ENCODE measurements at regions not wholly inside any gene's neighbourhood (a gene's known extent, or its start where the extent isn't known, plus 50 kb on each side); places are given as distances from the start of the nearest gene placed in this dataset.
A peak's percentile ranks its signal among the peaks of the same experiment; 100 is the strongest.
"Not testable (repeated sequence)": the region's sequence is repeated elsewhere in the genome, so short reads cannot be mapped to it uniquely, and the experiment has no call there.

- DNase-seq (ENCODE audit: extremely low read depth, low read depth), result no peak
These were observed 82.9 kb upstream of the APBB1IP start for GRCh38 chr10:26355241-26355640.

GRCh38 chr10:26357203-26357602 is 80.9 kb upstream of the APBB1IP start:
- no peak for DNase-seq (ENCODE audit: extremely low read depth, low read depth)

GRCh38 chr10:26358071-26358470 is 80.1 kb upstream of the APBB1IP start:
- DNase-seq (ENCODE audit: extremely low read depth, low read depth), result no peak

- no peak for DNase-seq (ENCODE audit: extremely low read depth, low read depth)
These were observed 78.5 kb upstream of the APBB1IP start for GRCh38 chr10:26359670-26360069.

- no peak for DNase-seq (ENCODE audit: extremely low read depth, low read depth)
These were observed 76.8 kb upstream of the APBB1IP start for GRCh38 chr10:26361351-26361750.

GRCh38 chr10:26361971-26362370 is 76.2 kb upstream of the APBB1IP start:
- no peak for DNase-seq (ENCODE audit: extremely low read depth, low read depth)

GRCh38 chr10:26365681-26366358 is 72.3 kb upstream of the APBB1IP start:
- no peak for DNase-seq (ENCODE audit: extremely low read depth, low read depth)

GRCh38 chr10:26367035-26367434 is 71.1 kb upstream of the APBB1IP start:
- not testable (repeated sequence) for DNase-seq (ENCODE audit: extremely low read depth, low read depth)

GRCh38 chr10:26367771-26368170 is 70.4 kb upstream of the APBB1IP start:
- peak; percentile 24 for DNase-seq (ENCODE audit: extremely low read depth, low read depth)

GRCh38 chr10:26368463-26368862 is 69.7 kb upstream of the APBB1IP start:
- no peak for DNase-seq (ENCODE audit: extremely low read depth, low read depth)

GRCh38 chr10:26372513-26373354 is 65.4 kb upstream of the APBB1IP start:
- no peak for DNase-seq (ENCODE audit: extremely low read depth, low read depth)

- no peak for DNase-seq (ENCODE audit: extremely low read depth, low read depth)
These were observed 63.7 kb upstream of the APBB1IP start for GRCh38 chr10:26374426-26374825.

GRCh38 chr10:26377224-26377810 is 60.8 kb upstream of the APBB1IP start:
- not testable (repeated sequence) for DNase-seq (ENCODE audit: extremely low read depth, low read depth)

- DNase-seq (ENCODE audit: extremely low read depth, low read depth), result no peak
These were observed 59.3 kb upstream of the APBB1IP start for GRCh38 chr10:26378861-26379294.

- DNase-seq (ENCODE audit: extremely low read depth, low read depth), result no peak
These were observed 57.3 kb upstream of the APBB1IP start for GRCh38 chr10:26380815-26381214.

- DNase-seq (ENCODE audit: extremely low read depth, low read depth), result no peak
These were observed 56.2 kb upstream of the APBB1IP start for GRCh38 chr10:26381986-26382385.

GRCh38 chr10:26384600-26384999 is 53.5 kb upstream of the APBB1IP start:
- no peak for DNase-seq (ENCODE audit: extremely low read depth, low read depth)

- DNase-seq (ENCODE audit: extremely low read depth, low read depth), result no peak
These were observed 52.7 kb upstream of the APBB1IP start for GRCh38 chr10:26385443-26385842.

GRCh38 chr10:26386781-26387180 is 51.4 kb upstream of the APBB1IP start:
- DNase-seq (ENCODE audit: extremely low read depth, low read depth), result no peak
